Cardiac muscle cell (in vitro differentiated cells and primary cell): ENCODE measurements at regions not wholly inside any gene's neighbourhood (a gene's known extent, or its start where the extent isn't known, plus 50 kb on each side); places are given as distances from the start of the nearest gene placed in this dataset.

Experiments used
- DNase-seq, 2 donors: peaks; one replicate each; pipeline versions ENCODE4 v3.0.0 to v3.0.0-alpha.2; 2010 to 2017; ENCODE audit warnings: low read depth in 1 of 2, low spot score in 1 of 2
- H3K27ac ChIP-seq: fragments of 200-600 bp; sonication (generic); 2 replicates; pipeline ENCODE4 v1.5.1; 2016
- H3K27me3 ChIP-seq: fragments of 200-600 bp; sonication (generic); 2 replicates; pipeline ENCODE4 v1.6.0; 2016; ENCODE audit warnings: control low read depth
- H3K36me3 ChIP-seq: fragments of 200-600 bp; sonication (generic); 2 replicates; pipeline ENCODE4 v1.5.1; 2016; ENCODE audit warnings: control low read depth
- H3K4me1 ChIP-seq: fragments of 200-600 bp; sonication (generic); 2 replicates; pipeline ENCODE4 v1.8.1; 2017; ENCODE audit warnings: low read depth, mild to moderate bottlenecking, mixed run types
- H3K4me3 ChIP-seq: fragments of 200-600 bp; sonication (generic); 2 replicates; pipeline ENCODE4 v1.5.1; 2016; ENCODE audit warnings: mild to moderate bottlenecking
- H3K9me3 ChIP-seq: fragments of 200-600 bp; sonication (generic); 2 replicates; pipeline ENCODE4 v1.5.1; 2017; ENCODE audit warnings: low read depth, mild to moderate bottlenecking, control low read depth
- CTCF ChIP-seq: IDR thresholded peaks from 2 replicates; pipeline ENCODE4 v1.5.1; 2012; ENCODE audit warnings: low read depth, mild to moderate bottlenecking, low read length

- Histone ChIP-seq H3K27ac (no peak overlapping the region), H3K4me1 (no peaks in the 10 kb centered on the region), H3K4me3 (no peak overlapping the region), H3K27me3 (no peaks in the 10 kb centered on the region), H3K9me3 (no peaks in the 10 kb centered on the region), H3K36me3 (no peaks in the 10 kb centered on the region)
- no peak for TF ChIP-seq CTCF
- DNase-seq = no peak
Measured at GRCh38 chr11:131168839-131169713, 201.3 kb upstream of the NTM start.

GRCh38 chr11:131172011-131172410 is 198.4 kb upstream of the NTM start:
- Histone ChIP-seq H3K36me3 (no peaks in the 10 kb centered on the region), H3K4me1 (no peaks in the 10 kb centered on the region), H3K27ac (no peak overlapping the region), H3K27me3 (no peaks in the 10 kb centered on the region), H3K9me3 (no peaks in the 10 kb centered on the region), H3K4me3 (no peak overlapping the region)
- TF ChIP-seq CTCF = no peak
- no peak for DNase-seq

GRCh38 chr11:131178020-131178419 is 192.4 kb upstream of the NTM start:
- no peak for TF ChIP-seq CTCF
- DNase-seq = no peak
- Histone ChIP-seq H3K4me3 (no peak overlapping the region), H3K4me1 (peaks cover 9% of the 10 kb centered on the region), H3K27ac (no peak overlapping the region), H3K36me3 (no peaks in the 10 kb centered on the region), H3K27me3 (no peaks in the 10 kb centered on the region), H3K9me3 (no peaks in the 10 kb centered on the region)

- Histone ChIP-seq H3K9me3 (no peaks in the 10 kb centered on the region), H3K36me3 (no peaks in the 10 kb centered on the region), H3K27me3 (no peaks in the 10 kb centered on the region), H3K4me3 (no peak overlapping the region), H3K4me1 (peaks cover 9% of the 10 kb centered on the region), H3K27ac (no peak overlapping the region)
- no peak for DNase-seq
- no peak for TF ChIP-seq CTCF
Measured at GRCh38 chr11:131178596-131178995, 191.8 kb upstream of the NTM start.

GRCh38 chr11:131179836-131180235 is 190.6 kb upstream of the NTM start:
- TF ChIP-seq CTCF = no peak
- Histone ChIP-seq H3K27ac (no peak overlapping the region), H3K9me3 (no peaks in the 10 kb centered on the region), H3K4me3 (no peak overlapping the region), H3K36me3 (no peaks in the 10 kb centered on the region), H3K4me1 (peaks cover 9% of the 10 kb centered on the region), H3K27me3 (no peaks in the 10 kb centered on the region)
- DNase-seq = no peak
